AG04449 (cell line): ENCODE measurements at regions not wholly inside any gene's neighbourhood (a gene's known extent, or its start where the extent isn't known, plus 50 kb on each side); places are given as distances from the start of the nearest gene placed in this dataset.
A peak's percentile ranks its signal among the peaks of the same experiment; 100 is the strongest.
"Not testable (repeated sequence)": the region's sequence is repeated elsewhere in the genome, so short reads cannot be mapped to it uniquely, and the experiment has no call there.

Source experiments
- CTCF ChIA-PET: fragments of 350-600 bp; formaldehyde crosslinking; extraction: SDS; loops from one replicate; lab custom pipeline; 2021; ENCODE audit warnings: antibody characterized with exemption; lab: Yijun Ruan, JAX
- POLR2A ChIA-PET: fragments of 400-600, 350-600 bp; formaldehyde crosslinking; extraction: SDS; loops from one replicate; lab custom pipeline; 2020; ENCODE audit warnings: antibody characterized with exemption, inconsistent platforms; lab: Yijun Ruan, JAX
- DNase-seq: peaks from one replicate; pipeline ENCODE4 v3.0.0-alpha.2; 2010; ENCODE audit warnings: low read depth, low spot score
- H3K4me3 ChIP-seq: 2 replicates; pipeline ENCODE4 v1.5.1; 2011; ENCODE audit warnings: low read depth, mild to moderate bottlenecking, control low read depth, low read length
- TF ChIP-seq, protein P1 (sequence below): IDR thresholded peaks from one replicate; pipeline ENCODE4 v1.5.1; 2011; ENCODE audit warnings: mild to moderate bottlenecking, moderate library complexity, low read length, control low read depth, inconsistent platforms; ENCODE audit not compliant: insufficient read depth; ENCODE audit errors: missing control alignments

DNA sequence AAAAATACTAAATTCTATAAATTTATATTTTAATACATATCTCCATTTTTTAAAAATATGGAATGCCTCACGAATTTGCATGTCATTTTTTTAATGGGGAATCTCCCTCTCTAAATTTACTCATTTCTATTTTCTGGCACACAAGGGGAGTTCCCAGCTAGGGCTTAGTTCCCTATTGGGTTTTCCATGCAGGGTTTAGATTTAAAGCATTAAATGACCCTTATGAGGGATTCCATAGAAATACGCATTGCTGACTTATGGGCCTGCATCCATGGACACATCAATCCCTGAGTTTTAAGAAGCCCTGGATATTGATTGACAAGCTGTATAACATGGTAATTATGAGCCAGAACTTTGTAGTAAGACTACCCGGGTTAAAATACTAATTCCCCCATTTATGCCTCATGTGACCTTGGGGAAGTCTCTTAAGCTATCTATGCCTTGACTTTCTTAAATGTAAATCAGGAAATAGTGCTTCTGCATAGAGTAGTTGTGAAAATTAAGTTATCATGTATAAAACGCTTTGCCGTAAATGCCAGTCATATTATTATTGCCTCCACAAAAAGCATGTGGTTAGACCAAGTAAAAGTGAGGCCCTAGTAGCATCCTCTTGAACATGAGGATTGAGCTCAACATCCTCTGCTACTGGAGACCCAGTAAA is 78.8 kb upstream of the ANKRD1 start:
- TF ChIP-seq, protein P1, sequence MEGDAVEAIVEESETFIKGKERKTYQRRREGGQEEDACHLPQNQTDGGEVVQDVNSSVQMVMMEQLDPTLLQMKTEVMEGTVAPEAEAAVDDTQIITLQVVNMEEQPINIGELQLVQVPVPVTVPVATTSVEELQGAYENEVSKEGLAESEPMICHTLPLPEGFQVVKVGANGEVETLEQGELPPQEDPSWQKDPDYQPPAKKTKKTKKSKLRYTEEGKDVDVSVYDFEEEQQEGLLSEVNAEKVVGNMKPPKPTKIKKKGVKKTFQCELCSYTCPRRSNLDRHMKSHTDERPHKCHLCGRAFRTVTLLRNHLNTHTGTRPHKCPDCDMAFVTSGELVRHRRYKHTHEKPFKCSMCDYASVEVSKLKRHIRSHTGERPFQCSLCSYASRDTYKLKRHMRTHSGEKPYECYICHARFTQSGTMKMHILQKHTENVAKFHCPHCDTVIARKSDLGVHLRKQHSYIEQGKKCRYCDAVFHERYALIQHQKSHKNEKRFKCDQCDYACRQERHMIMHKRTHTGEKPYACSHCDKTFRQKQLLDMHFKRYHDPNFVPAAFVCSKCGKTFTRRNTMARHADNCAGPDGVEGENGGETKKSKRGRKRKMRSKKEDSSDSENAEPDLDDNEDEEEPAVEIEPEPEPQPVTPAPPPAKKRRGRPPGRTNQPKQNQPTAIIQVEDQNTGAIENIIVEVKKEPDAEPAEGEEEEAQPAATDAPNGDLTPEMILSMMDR = no peak
- no peak overlapping the region for H3K4me3 ChIP-seq
- ChIA-PET POLR2A (no interaction called here), CTCF (interaction anchor here (0.9 to 2.7 kb wide), 5 partner anchors 11 to 251 kb away, joined by 3 to 13 read pairs (median 3); no protein-coding TSS in a partner anchor)
- DNase-seq = no peak

- ChIA-PET POLR2A (no interaction called here), CTCF (interaction anchor here (0.9 to 7.2 kb wide), 6 partner anchors 10 to 121 kb away, joined by 3 to 76 read pairs (median 10); no protein-coding TSS in a partner anchor)
- DNase-seq = no peak
- TF ChIP-seq, protein P1 = no peak
- H3K4me3 ChIP-seq = no peak overlapping the region
Measured at GRCh38 chr10:91000470-91000869, 79.6 kb upstream of the ANKRD1 start.

DNA sequence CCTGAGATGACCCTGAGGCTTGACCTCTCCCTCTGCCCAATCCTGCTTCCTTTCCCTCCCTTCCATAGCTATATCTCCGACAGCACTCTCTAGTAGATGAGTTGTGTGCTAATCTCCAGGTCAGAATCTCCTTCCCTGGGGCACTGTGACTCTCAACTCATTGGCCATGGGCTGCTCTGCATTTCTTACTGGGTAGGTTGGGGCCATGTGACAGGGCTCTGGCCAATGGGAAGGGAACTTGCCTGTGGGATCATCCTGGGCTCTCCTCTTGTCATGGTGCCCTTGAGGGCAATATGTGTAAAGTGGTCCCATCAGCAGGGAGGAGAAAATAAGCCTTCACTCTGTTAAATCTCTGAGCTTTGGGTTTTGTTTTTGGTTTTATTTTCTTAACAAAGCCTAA is 80.1 kb upstream of the ANKRD1 start:
- TF ChIP-seq, protein P1 = no peak
- DNase-seq = no peak
- ChIA-PET CTCF (interaction anchor here (2.7 to 7.2 kb wide), 3 partner anchors 9 to 90 kb away, joined by 13 to 76 read pairs (median 17); no protein-coding TSS in a partner anchor), POLR2A (no interaction called here)
- no peak overlapping the region for H3K4me3 ChIP-seq

GRCh38 chr10:91002656-91003055 is 81.8 kb upstream of the ANKRD1 start:
- ChIA-PET POLR2A (no interaction called here), CTCF (interaction anchor here (1.2 to 7.2 kb wide), 3 partner anchors 14 to 92 kb away, joined by 3 to 76 read pairs (median 17); no protein-coding TSS in a partner anchor)
- TF ChIP-seq, protein P1 = no peak
- H3K4me3 ChIP-seq = no peak overlapping the region
- DNase-seq = no peak

DNA sequence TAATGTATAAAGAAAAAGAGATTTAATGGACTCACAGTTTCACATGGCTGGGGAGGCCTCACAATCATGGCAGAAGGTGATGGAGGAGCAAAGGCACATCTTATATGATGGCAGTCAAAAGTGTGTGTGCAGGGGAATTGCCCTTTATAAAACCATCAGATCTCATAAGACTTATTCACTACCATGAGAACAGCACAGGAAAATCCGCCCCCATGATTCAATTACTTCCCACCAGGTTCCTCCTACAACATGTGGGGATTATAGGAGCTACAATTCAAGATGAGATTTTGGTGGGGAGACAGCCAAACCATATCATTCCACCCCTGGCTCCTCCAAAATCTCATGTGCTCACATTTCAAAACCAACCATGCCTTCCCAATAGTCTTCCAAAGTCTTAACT is 82.5 kb upstream of the ANKRD1 start:
- H3K4me3 ChIP-seq, DNase-seq, POLR2A ChIA-PET: not testable (repeated sequence)
- CTCF ChIA-PET = interaction anchor here (1.8 to 7.2 kb wide), 3 partner anchors 14 to 92 kb away, joined by 5 to 76 read pairs (median 17); no protein-coding TSS in a partner anchor

GRCh38 chr10:91005276-91005675 is 84.4 kb upstream of the ANKRD1 start:
- H3K4me3 ChIP-seq, DNase-seq, POLR2A ChIA-PET: not testable (repeated sequence)
- CTCF ChIA-PET = interaction anchor here (0.8 to 7.2 kb wide), 36 partner anchors 10 to 295 kb away, joined by 3 to 99 read pairs (median 5); no protein-coding TSS in a partner anchor

DNA sequence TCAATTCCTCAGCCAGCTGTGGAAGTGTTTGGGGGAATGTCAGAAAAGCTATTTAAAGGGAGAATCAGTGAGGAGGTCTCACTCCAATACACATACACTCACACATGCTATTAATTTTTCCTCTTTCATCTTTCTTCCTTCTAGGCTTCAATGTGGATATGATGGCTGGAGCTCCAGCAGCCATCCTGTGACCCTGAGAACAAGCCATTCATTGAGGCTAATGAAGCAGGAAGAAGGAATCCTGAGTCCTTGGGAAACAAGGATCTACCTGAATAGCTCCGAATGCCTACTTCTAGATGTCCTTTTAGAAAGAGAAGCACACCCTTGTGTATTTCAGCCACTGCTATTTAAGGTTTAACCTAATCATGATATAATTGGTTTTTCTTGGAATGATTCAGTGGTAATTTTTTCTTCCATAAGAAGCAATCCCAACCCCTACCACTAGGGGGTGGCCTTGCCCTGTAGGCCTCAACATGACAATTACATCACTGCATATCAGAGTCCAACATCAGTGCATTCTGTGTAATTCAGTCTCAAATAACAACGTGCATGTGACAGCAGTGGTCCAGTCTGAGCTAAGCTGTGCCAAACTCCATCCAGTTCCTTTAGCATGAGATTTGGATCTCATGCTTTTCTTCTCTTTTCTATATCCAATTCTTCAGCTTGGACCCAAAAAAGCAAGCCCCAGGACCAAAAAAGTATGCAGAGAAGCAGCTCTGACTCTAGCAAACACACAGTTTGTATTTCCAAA is 85.3 kb upstream of the ANKRD1 start:
- no peak overlapping the region for H3K4me3 ChIP-seq
- POLR2A ChIA-PET = no interaction called here
- CTCF ChIA-PET = interaction anchor here (0.6 to 7.2 kb wide), 51 partner anchors 11 to 344 kb away, joined by 3 to 99 read pairs (median 5); no protein-coding TSS in a partner anchor
- peak; percentile 41 for DNase-seq
- TF ChIP-seq, protein P1 = peak; percentile 77
